ENCODE measurements at regions not wholly inside any gene's neighbourhood (a gene's known extent, or its start where the extent isn't known, plus 50 kb on each side); places are given as distances from the start of the nearest gene placed in this dataset.

- Histone ChIP-seq H3K4me2 (no peak overlapping the region), H3K4me1 (ENCODE audit: insufficient read depth) (no peaks in the 10 kb centered on the region), H3K9me2 (ENCODE audit: insufficient read depth) (no peaks in the 10 kb centered on the region), H3K36me3 (ENCODE audit: insufficient read depth) (no peaks in the 10 kb centered on the region), H3K27ac (ENCODE audit: low read depth) (no peak overlapping the region), H3F3A (replicated peaks; ENCODE audit: low read depth) (no peaks in the 10 kb centered on the region), H3K79me2 (replicated peaks; ENCODE audit: insufficient read depth) (no peaks in the 10 kb centered on the region), H2AFZ (no peak overlapping the region), H4K20me1 (replicated peaks; ENCODE audit: insufficient read depth) (no peaks in the 10 kb centered on the region), H3K4me3 (no peak overlapping the region), H3K27me3 (ENCODE audit: insufficient read depth) (no peaks in the 10 kb centered on the region)
- Mint-ChIP-seq H3K4me3 (no peak overlapping the region), H3K9me3 (no peaks in the 10 kb centered on the region), H3K36me3 (ENCODE audit: low read depth) (no peaks in the 10 kb centered on the region), H3K27ac (peak overlapping the region; percentile 9; the same call in 1 of the 2 replicates), H3K27me3 (ENCODE audit: insufficient read depth, low read depth, poor library complexity) (no peaks in the 10 kb centered on the region), H3K4me1 (peaks cover 2% of the 10 kb centered on the region; the same call in 2 of the 3 replicates)
- TF ChIP-seq EZH2phosphoT487 (IDR thresholded peaks at IDR 0.05; ENCODE audit: unreplicated experiment) (no peak), CTCF (conservative IDR thresholded peaks at IDR 0.05; ENCODE audit: low read depth in 2 of 2) (no peak), STAT1 (IDR thresholded peaks at IDR 0.05; ENCODE audit: unreplicated experiment) (no peak)
- no peak for DNase-seq (ENCODE audit: low spot score)
- ATAC-seq = no peak
These were observed 1929.6 kb upstream of the CDH6 start for GRCh38 chr5:29263915-29264351.

- no peak overlapping the region for H3K4me3 ChIP-seq
- H3K9me2 ChIP-seq (ENCODE audit: insufficient read depth) = no peaks in the 10 kb centered on the region
- no peak overlapping the region for H3K27ac ChIP-seq (ENCODE audit: low read depth)
- H3K36me3 Mint-ChIP-seq (ENCODE audit: low read depth) = no peaks in the 10 kb centered on the region
- no peak overlapping the region for H3K27ac Mint-ChIP-seq
- no peaks in the 10 kb centered on the region for H3K9me3 Mint-ChIP-seq
- H2AFZ ChIP-seq = peak overlapping the region; percentile 0; the same call in 1 of the 2 replicates
- H3K4me3 Mint-ChIP-seq = no peak overlapping the region
- no peak for DNase-seq (ENCODE audit: low spot score)
- H3K4me1 ChIP-seq (ENCODE audit: insufficient read depth) = no peaks in the 10 kb centered on the region
- no peak overlapping the region for H3K4me2 ChIP-seq
- no peaks in the 10 kb centered on the region for H3K79me2 ChIP-seq (replicated peaks; ENCODE audit: insufficient read depth)
- no peaks in the 10 kb centered on the region for H3K27me3 Mint-ChIP-seq (ENCODE audit: insufficient read depth, low read depth, poor library complexity)
- ATAC-seq = no peak
- no peaks in the 10 kb centered on the region for H4K20me1 ChIP-seq (replicated peaks; ENCODE audit: insufficient read depth)
- no peaks in the 10 kb centered on the region for H3K36me3 ChIP-seq (ENCODE audit: insufficient read depth)
- H3F3A ChIP-seq (replicated peaks; ENCODE audit: low read depth) = no peaks in the 10 kb centered on the region
- no peaks in the 10 kb centered on the region for H3K27me3 ChIP-seq (ENCODE audit: insufficient read depth)
- H3K4me1 Mint-ChIP-seq = peaks cover 2% of the 10 kb centered on the region; the same call in 2 of the 3 replicates
- TF ChIP-seq ZNF462 (CRISPR knock-in tag; IDR thresholded peaks at IDR 0.05) (no peak), ETS1 (IDR thresholded peaks at IDR 0.05) (no peak), NANOG (IDR thresholded peaks at IDR 0.05; ENCODE audit: borderline replicate concordance) (no peak), POLR2AphosphoS5 (IDR thresholded peaks at IDR 0.05; ENCODE audit: low read depth) (no peak), ZNF331 (CRISPR knock-in tag; IDR thresholded peaks at IDR 0.05; ENCODE audit: low read depth) (no peak), CREB1 (CRISPR knock-in tag; IDR thresholded peaks at IDR 0.05; ENCODE audit: low read depth) (no peak)
These were observed 1931.0 kb upstream of the CDH6 start for GRCh38 chr5:29262339-29263123.

Measured in GM23338 (cell line).